Brain microvascular endothelial cell (primary cell): ENCODE measurements at regions not wholly inside any gene's neighbourhood (a gene's known extent, or its start where the extent isn't known, plus 50 kb on each side); places are given as distances from the start of the nearest gene placed in this dataset.

ENCODE experiments used
- DNase-seq: peaks from one replicate; pipeline ENCODE4 v3.0.0-alpha.2; 2020
- H3K27ac ChIP-seq: fragments of 250-450 bp; sonication (Bioruptor Pico); 2 replicates; pipeline ENCODE4 v1.5.1; 2020; ENCODE audit warnings: mild to moderate bottlenecking, moderate library complexity
- H3K27me3 ChIP-seq: fragments of 250-450 bp; sonication (Bioruptor Pico); replicated peaks from 2 replicates; pipeline ENCODE4 v1.5.1; 2020; ENCODE audit warnings: mild to moderate bottlenecking
- H3K36me3 ChIP-seq: fragments of 250-450 bp; sonication (Bioruptor Pico); replicated peaks from 2 replicates; pipeline ENCODE4 v1.5.1; 2020; ENCODE audit warnings: mild to moderate bottlenecking
- H3K4me3 ChIP-seq: 2 replicates; pipeline ENCODE4 v1.5.1; 2011; ENCODE audit warnings: low read depth, mild to moderate bottlenecking, control low read depth, low read length, moderate library complexity
- in situ Hi-C: cut with HindIII; loops from 2 replicates; pipeline ENCODE4 v1.10.0; 2017; ENCODE audit warnings: low sequenced_read_pairs, low pct_ligation_motif_present
- TF ChIP-seq, protein P1 (sequence below): IDR thresholded peaks from 2 replicates; pipeline ENCODE4 v1.5.1; 2011; ENCODE audit warnings: low read depth, mild to moderate bottlenecking, moderate library complexity, low read length, control low read depth, inconsistent platforms; ENCODE audit errors: missing control alignments

DNA sequence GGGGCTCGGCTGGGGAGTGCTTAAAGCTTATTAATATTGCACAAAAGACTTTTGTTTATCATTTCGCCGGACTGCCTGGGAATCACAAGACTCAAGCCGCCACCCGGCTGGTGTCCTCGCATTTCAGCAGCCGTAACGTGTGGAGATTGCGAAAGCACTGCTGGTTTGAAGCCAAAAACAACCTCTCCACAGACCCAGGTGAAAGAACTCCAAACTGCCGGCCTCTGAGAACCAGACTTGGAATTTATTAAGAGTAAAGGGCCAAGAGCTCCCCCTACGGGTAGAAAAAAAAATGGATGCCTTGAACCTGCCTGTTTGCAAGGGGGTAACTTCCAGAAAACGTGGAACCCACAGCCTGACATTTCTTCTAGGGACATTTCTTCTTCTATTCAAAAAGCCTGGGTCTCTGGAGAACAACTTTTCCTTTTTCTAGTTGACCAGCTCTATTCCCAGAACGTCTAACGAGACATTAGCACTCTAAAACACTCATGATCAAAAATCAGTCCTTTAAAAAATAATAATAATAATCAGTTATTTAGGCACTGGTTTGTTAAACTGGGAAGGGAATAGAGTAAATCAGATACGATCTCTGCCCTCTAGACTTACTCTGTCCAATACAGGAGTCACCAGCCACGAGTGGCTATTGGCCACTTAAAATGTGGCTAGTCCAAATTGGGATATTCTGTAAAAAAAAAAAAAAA lies 216.3 kb downstream of the C1D start:
- no peak overlapping the region for H3K27ac ChIP-seq

DNA sequence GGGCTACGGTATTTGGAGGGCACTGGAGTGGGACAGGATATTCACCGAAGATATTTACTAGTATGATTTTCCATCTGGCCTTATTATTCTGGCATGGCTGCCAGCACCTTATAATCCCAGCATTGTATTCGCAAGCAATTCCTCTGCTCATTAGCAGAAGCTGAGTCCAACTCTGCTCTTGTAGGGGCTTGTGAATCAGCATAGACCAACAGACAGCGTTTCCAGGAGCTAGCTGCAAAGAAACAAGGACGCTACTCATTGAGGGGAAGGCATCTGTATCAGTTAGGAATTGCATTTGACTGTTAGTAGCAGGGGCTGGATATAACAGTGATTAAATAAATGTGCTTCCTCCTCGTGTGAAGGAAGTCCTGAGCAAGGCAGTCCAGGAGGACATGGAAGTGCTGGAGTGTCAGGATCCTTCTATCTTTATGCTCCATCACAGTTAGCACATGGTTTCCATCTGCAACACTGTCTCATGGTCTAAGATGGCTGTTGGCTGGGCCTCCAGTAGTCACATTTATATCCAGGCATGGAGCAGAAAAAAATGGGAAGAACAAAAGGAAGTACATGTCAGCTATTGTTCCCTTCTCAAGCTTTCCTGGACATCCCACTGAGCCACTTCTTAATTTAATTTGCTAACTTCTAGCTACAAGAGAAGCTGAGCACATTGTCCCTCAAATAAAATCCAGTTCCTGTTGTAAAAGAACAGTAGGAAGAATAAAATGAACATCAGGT lies 214.1 kb downstream of the C1D start:
- Histone ChIP-seq H3K36me3 (no peaks in the 10 kb centered on the region), H3K27me3 (no peaks in the 10 kb centered on the region), H3K27ac (no peak overlapping the region), H3K4me3 (no peak overlapping the region)
- DNase-seq = no peak
- TF ChIP-seq, protein P1, sequence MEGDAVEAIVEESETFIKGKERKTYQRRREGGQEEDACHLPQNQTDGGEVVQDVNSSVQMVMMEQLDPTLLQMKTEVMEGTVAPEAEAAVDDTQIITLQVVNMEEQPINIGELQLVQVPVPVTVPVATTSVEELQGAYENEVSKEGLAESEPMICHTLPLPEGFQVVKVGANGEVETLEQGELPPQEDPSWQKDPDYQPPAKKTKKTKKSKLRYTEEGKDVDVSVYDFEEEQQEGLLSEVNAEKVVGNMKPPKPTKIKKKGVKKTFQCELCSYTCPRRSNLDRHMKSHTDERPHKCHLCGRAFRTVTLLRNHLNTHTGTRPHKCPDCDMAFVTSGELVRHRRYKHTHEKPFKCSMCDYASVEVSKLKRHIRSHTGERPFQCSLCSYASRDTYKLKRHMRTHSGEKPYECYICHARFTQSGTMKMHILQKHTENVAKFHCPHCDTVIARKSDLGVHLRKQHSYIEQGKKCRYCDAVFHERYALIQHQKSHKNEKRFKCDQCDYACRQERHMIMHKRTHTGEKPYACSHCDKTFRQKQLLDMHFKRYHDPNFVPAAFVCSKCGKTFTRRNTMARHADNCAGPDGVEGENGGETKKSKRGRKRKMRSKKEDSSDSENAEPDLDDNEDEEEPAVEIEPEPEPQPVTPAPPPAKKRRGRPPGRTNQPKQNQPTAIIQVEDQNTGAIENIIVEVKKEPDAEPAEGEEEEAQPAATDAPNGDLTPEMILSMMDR = no peak
- in situ Hi-C loops = loop anchor here (25.0 kb wide), 1 partner anchor 1411 kb away; the partner anchor contains the start of gene MEIS1

More for the DNA sequence above, 216.3 kb downstream of the C1D start:
- TF ChIP-seq, protein P1 = peak; percentile 85
- Histone ChIP-seq H3K4me3 (peak overlapping the region; percentile 38), H3K27me3 (no peaks in the 10 kb centered on the region), H3K36me3 (no peaks in the 10 kb centered on the region)
- peak; percentile 88 for DNase-seq
- in situ Hi-C loops = loop anchor here (25.0 kb wide), 1 partner anchor 1409 kb away; the partner anchor contains the start of gene MEIS1

DNA sequence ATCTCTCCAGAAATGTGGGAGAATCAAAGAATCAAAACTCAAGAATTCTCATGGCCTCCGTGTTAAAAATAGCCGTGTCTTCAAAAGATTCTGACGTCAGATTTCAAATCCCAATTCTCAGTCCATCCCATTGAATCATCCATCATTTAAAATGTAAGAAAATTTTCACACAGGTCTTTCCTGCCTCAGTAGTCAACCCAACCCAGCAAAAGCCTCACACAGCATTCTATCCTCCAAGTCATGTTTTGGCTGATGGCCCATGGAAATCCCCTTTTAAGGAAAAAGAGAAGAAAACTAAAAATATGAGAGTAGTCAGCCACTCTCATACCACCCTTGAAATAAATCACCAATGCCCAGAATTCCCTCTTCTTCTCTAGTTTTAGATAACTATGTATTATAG lies 211.8 kb downstream of the C1D start:
- H3K4me3 ChIP-seq = no peak overlapping the region
- no peak overlapping the region for H3K27ac ChIP-seq
- no peaks in the 10 kb centered on the region for H3K27me3 ChIP-seq
- TF ChIP-seq, protein P1 = no peak
- no peaks in the 10 kb centered on the region for H3K36me3 ChIP-seq
- in situ Hi-C loops = no loop called here
- DNase-seq = peak; percentile 6

DNA sequence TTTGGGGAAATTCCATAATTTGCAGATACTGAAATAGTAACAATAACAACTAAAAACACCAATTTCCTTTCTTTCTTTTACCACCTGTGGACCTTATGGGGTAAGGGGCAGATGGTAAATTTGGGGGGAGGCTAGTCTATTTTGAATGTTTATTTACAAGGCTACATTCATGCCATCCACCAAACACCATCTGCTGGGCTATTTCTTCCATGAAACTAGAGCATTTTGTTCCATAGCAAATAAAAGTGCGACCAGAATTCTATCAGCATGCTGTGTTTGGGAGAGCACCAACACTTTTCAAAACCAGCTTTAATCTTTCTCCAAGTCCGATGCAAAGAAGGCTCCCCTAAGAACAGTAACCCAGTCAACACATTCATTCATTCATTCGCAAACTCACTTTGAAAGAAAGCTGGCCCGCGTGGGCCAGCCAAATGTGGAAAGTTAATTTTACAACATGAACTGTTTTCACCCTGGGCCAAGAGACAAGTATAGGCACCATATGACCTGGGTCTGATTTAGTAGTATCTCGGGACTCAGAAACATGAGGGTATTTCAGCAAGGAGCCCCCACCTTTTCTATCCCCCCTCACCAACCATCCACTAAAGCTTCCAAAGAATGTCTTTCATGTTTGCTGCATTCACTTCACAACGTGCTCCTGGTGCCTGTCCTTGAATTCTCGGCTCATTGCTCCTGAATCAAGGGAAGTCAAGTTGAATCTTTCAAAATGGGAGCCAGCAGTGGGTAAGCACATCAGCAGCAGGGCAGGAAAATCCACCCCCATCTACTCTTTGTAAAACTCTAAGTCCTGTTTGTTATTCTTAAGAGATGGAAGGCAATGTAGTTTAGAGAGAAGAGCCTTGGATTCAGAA lies 210.6 kb downstream of the C1D start:
- in situ Hi-C loops = no loop called here
- no peak overlapping the region for H3K4me3 ChIP-seq
- TF ChIP-seq, protein P1 = no peak
- no peak for DNase-seq
- no peak overlapping the region for H3K27ac ChIP-seq
- H3K36me3 ChIP-seq = no peaks in the 10 kb centered on the region
- H3K27me3 ChIP-seq = no peaks in the 10 kb centered on the region

DNA sequence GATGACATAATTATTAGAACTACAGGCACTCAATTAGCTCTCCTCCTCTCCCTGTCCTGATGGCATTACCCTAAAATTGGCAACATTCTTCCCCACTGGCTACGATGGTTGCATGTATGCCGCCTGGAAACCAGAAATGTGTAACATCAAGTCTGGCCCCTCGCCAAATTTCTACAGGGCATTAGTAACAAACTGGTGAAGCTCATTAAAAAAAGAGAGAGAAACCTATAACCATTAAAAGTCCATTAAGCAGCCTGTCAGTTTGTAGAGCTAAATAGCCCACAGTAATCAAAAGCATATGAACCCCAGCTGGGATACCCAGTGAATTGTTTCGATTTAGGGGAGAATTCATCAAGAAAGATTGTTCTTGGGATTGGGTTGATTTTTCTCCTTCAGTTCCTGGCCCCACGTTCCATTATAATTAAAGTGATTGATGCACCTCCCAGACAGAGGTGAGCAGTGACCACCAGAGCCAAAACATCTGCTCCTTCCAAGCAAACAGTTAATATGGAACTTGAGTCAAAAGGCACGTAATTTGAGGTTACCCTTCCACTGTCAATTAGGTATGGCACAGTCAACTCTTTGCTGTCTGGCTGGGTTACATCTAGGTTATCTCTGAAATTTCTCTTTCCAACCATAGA lies 208.6 kb downstream of the C1D start:
- in situ Hi-C loops = no loop called here
- TF ChIP-seq, protein P1 = no peak

More for the DNA sequence above, 208.6 kb downstream of the C1D start:
- DNase-seq = no peak
- Histone ChIP-seq H3K36me3 (no peaks in the 10 kb centered on the region), H3K4me3 (no peak overlapping the region), H3K27me3 (no peaks in the 10 kb centered on the region), H3K27ac (no peak overlapping the region)
